NCI-H2196 (cell line): ENCODE measurements at regions not wholly inside any gene's neighbourhood (a gene's known extent, or its start where the extent isn't known, plus 50 kb on each side); places are given as distances from the start of the nearest gene placed in this dataset.

Source experiments
- DNase-seq: peaks from one replicate; lab custom pipeline; 2025; ENCODE audit not compliant: unreplicated experiment; lab: John Stamatoyannopoulos, UW

GRCh38 chr12:65653321-65653720 is 171.0 kb upstream of the HMGA2 start:
- DNase-seq, result no peak

- DNase-seq, result no peak
Observed at GRCh38 chr12:65653946-65654629, 170.2 kb upstream of the HMGA2 start.

DNA sequence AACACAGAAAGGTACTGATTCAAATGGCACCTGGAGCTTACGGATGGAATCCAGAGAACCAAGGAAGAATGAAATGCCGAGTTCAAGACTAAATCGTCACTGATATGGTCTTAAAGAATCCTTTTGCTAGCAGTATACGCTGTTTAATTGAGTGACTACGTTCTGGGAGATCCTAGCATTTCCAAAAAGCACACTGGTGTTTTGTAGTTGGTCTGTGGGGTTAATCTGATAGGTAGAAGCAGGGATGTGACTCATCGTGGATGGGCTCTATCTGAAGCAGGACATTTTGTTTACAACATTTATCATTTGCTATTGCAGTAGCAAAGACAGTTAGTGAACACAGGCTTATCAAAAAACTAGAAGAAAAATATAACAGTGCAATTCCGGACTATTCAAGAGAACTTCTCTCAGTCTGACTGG is 169.2 kb upstream of the HMGA2 start:
- DNase-seq, result no peak

DNA sequence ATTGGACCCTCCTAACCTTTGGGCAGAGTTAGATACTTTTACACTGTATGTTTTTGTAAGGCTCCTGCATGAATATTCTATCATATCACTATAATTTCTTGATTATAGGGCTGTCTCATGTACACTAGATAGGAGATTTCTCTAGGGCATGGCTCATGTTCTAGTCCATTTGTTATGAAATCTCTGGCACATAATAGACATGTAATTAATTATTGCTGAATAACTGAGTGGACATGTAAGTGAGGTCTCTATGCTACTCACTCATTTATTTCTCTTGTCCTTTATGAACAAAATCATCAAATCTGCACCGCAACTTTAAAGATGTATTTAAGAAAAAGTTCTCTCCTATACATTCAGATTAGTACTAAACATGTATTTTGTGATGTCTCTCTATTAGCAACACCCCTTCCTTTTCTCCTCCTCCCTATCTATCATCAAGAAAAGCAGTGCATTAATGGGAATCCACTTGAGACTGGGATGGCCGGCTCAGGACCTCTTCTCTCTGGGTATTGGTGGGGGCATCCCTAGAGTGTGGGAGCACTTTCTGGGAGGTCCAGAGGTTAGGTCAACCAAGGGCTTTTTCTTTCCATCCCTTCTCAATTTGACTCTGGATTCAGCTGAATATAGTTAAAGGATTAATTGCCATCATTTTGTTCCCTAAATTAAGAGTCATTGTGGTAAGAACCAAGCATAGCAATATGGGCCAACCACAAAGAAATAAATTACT is 168.0 kb upstream of the HMGA2 start:
- no peak for DNase-seq

DNA sequence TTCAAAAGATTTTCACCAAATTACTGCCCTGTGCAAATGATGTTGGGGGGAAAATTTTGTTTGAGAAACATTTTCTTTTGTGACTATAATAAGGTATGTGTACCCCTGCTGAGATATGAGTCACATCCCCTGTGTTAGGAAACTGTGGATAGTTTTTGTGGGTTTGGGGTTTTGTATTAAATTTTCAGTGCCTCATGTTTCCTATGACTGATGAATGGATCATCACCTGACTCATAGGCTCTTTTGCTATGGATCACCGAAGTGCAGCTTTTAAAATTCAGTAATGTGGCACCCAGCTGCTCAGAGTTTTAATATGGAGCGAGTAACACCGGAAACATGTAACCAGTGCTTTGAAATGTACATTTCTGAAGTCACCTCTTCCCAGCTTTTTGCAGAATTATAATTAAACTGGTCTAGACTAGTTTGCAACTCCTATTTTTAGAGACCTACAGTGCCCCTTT is 167.4 kb upstream of the HMGA2 start:
- DNase-seq, result no peak

- no peak for DNase-seq
Observed at GRCh38 chr12:65657635-65658034, 166.6 kb upstream of the HMGA2 start.

GRCh38 chr12:65658360-65658759 is 165.9 kb upstream of the HMGA2 start:
- no peak for DNase-seq

DNA sequence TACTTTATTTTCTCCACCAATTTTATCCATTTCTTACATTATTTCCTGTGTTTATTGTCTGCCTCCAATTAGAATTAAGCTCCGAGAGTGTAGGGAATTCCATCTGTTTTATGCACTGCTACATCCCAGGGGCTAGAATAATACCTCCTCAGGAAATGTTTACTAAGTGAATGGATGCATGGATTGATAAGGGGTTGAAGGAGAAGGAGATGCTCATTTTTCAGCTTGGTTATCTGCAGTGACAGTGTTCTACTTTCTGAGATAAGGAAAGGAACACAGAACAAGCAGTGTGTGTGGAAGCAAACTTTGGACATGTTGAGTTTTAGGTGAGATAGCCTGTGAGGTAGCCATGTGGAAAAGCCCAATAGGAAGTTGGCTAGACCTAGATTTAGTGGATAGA is 164.6 kb upstream of the HMGA2 start:
- DNase-seq, result no peak

DNA sequence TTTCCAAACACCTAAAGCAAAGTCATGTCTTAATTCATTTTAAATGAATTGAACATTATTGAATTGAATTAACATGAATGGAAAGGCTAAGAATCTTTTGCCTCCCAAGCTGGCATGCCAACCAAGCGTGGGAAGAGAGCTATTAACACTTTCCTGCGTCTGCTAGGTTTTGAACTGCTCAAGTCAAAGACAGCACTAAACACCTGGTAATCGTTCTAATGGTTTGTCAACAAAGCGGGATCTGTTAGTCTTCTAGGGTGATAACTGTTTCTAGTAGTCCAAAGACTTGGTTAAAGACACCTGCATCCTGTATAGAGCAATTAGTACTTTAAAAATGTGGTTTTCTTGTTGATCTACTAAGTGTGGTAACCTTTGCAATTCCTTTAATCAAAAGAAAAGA is 164.2 kb upstream of the HMGA2 start:
- no peak for DNase-seq

DNA sequence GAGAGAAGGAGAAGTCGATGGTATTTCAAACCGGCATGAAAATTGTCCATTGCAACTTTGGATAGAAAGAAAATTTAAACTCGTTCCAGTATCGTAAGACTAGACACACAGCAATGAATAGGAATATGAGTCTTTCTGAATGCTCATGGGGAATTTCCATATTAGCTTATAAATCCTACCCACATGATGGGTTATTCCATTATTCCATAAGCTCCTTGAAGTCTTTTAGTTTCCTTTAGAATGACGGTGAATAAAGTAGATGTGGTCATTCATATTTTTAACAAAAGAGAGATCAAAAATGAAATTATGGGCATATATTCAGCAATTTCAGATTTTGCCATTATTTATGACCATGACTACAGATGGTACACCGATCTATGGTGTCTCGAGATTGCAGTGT is 163.4 kb upstream of the HMGA2 start:
- DNase-seq, result no peak

DNA sequence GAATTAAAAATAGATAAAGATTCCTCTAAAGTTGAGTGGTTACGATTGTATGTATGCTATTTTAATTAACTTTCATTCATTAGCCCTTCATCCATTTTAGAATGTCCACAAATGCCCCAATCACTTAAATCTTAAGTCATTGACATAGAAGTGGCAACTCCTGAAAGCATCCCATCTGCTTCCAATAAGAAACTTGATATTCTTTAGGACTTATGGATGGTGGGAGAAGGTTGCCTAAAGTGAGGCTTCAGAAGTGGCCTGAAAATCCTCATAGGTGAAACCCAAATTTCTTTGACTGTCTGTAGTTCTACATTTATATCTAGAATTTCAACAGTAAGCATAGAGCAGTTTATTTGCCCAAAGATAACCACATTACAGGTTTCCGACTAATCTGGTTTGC is 161.7 kb upstream of the HMGA2 start:
- no peak for DNase-seq

DNA sequence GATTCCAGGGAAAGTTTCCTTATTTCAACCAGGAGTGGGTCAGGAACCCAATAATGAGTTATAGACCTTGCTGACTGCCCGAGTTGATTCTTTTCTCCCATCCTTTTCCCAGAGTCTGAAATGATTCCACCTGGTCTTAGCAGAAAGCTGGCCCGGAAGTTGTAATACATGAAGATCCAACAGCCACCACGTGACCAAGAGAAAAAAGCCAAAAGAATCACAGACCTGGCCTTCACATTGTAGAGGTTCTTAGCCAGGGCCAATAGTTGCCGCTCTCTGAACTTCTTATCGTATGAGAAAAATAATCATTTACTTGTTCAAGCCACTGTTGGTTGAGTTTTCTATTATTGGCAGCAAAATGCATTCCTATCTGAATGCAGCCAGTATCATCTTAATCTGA is 161.2 kb upstream of the HMGA2 start:
- no peak for DNase-seq

DNA sequence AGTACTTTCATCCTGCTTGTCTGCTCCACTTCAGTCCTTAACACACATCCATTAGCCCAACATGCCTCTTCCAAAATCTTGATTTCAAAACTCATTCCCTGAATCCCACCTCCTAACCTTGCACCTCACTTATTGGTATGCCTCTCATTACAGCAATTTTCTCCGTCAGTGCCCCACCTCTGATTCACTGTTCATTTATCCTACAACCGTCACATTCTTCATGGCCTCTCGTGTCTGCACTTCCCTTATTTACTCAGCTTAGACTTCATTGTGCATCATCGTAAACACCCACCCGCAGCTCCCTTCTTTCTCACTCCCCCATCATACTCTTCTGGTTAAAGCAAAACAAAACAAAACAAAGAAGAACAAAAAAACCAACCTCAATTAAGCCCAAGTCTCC is 160.6 kb upstream of the HMGA2 start:
- DNase-seq, result no peak

DNA sequence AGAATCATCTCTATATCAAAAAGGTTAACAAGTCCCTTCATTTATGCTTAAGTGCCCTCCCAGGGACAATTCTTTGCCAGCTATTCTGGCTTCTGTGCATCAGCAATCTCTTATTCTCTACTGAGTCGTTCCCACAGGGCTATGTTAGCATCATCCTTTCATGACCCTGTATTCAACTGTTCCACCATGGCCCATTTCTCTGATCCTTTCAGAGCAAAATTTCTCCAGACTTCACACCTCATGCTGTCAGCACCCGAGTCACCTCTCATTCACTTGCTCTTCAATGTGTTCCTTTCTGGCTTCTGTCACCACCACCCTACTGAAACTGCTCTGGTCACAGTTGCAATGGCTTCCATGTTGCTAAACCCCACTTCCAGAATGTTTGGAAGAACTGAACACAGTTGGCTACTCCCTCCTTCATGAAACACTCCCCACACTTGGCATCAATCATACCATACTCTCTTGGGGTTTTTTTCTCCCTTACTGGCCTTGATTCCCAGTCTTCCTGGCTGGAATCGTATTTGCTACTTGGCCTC is 159.5 kb upstream of the HMGA2 start:
- no peak for DNase-seq

- DNase-seq, result no peak
Observed at GRCh38 chr12:65665817-65666216, 158.5 kb upstream of the HMGA2 start.

- no peak for DNase-seq
Observed at GRCh38 chr12:65666876-65667275, 157.4 kb upstream of the HMGA2 start.

GRCh38 chr12:65667932-65668331 is 156.4 kb upstream of the HMGA2 start:
- no peak for DNase-seq

GRCh38 chr12:65668981-65669695 is 155.1 kb upstream of the HMGA2 start:
- no peak for DNase-seq

- no peak for DNase-seq
Observed at GRCh38 chr12:65670775-65671174, 153.5 kb upstream of the HMGA2 start.

DNA sequence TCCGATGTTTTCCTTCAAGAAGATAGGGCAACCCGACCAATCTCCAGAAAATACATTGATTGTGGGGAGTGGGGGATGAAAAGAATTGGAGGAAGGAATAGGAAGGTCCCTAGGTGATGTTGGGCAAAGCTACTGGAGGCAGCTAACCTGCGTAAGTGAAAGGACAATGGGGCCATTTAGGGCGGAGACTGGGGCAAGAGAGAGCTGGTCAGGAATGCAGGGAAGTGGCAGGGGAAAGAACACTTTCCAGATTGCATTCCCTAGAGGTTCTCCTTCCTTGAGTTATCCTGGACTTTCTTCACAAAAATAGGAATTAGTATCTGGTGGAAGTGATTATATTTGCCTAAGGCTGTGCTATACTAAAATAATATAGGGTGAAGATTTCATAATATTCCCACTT is 151.8 kb upstream of the HMGA2 start:
- no peak for DNase-seq

- no peak for DNase-seq
Observed at GRCh38 chr12:65673156-65673690, 151.1 kb upstream of the HMGA2 start.

DNA sequence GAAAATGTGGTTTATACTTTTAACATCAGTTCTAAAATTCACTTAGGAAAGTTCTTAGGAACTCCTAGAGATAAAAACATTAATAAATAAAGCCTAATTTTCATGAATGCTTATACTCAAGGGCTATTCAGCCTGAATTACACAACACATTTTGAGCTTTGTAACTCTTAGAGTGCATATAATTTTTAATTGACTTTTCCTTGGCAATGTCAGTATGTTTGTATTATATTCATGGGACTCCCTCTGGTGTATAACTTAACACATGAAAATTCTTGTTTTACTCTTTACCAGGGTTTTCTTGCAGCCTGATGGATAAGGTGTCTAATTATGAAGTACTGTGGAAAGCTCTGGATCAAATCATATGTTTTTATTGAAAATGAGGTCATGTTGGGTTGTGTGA is 150.6 kb upstream of the HMGA2 start:
- no peak for DNase-seq
